ENCODE measurements at regions not wholly inside any gene's neighbourhood (a gene's known extent, or its start where the extent isn't known, plus 50 kb on each side); places are given as distances from the start of the nearest gene placed in this dataset.

- Histone ChIP-seq H3K27ac (ENCODE audit: low read depth in 1 of 2, low read length in 1 of 2) (no peak overlapping the region), H3K4me3 (no peak overlapping the region), H3K36me3 (ENCODE audit: control insufficient read depth in 4 of 4, insufficient read depth in 4 of 4, low read length in 4 of 4) (no peaks in the 10 kb centered on the region), H3K4me1 (ENCODE audit: control insufficient read depth in 5 of 5, insufficient read depth in 5 of 5, low read length in 5 of 5) (peaks cover 0 to 12% (median 0%) of the 10 kb centered on the region in 5 donors), H3K27me3 (ENCODE audit: control insufficient read depth in 3 of 3, insufficient read depth in 3 of 3, low read length in 2 of 3) (peaks cover 0 to 3% (median 0%) of the 10 kb centered on the region in 3 donors), H3K9ac (ENCODE audit: insufficient read depth in 1 of 2, low read length in 2 of 2) (no peak overlapping the region), H3K9me3 (ENCODE audit: control insufficient read depth in 4 of 4, insufficient read depth in 3 of 4, low read length in 3 of 4) (no peaks in the 10 kb centered on the region)
- 57 to 58% methylated on average over 8 of the region's 8 CpGs for WGBS, 2 donors
- TF ChIP-seq CTCF (IDR thresholded peaks at IDR 0.05; ENCODE audit: control extremely low read depth, extremely low read depth), result no peak
- DNase-seq (peak in 2 of 3 donors; percentile 57 to 70), ATAC-seq (ENCODE audit: insufficient read depth, low FRiP score) (no peak)
Measured at GRCh38 chr11:131217313-131218310, 152.8 kb upstream of the NTM start.

- no peak overlapping the region for H3K27ac ChIP-seq (ENCODE audit: low read depth in 1 of 2, low read length in 1 of 2)
- H3K4me1 ChIP-seq (ENCODE audit: control insufficient read depth in 5 of 5, insufficient read depth in 5 of 5, low read length in 5 of 5), result peaks cover 0 to 12% (median 0%) of the 10 kb centered on the region in 5 donors
- DNase-seq (no peak), ATAC-seq (ENCODE audit: insufficient read depth, low FRiP score) (no peak)
- no peak overlapping the region for H3K4me3 ChIP-seq
- H3K9ac ChIP-seq (ENCODE audit: insufficient read depth in 1 of 2, low read length in 2 of 2), result no peak overlapping the region
- no peaks in the 10 kb centered on the region for H3K36me3 ChIP-seq (ENCODE audit: control insufficient read depth in 4 of 4, insufficient read depth in 4 of 4, low read length in 4 of 4)
- TF ChIP-seq CTCF (IDR thresholded peaks at IDR 0.05; ENCODE audit: control extremely low read depth, extremely low read depth), result no peak
- no peaks in the 10 kb centered on the region for H3K9me3 ChIP-seq (ENCODE audit: control insufficient read depth in 4 of 4, insufficient read depth in 3 of 4, low read length in 3 of 4)
- WGBS, 2 donors, result 81 to 93% methylated on average over 1 of the region's 1 CpG
- peaks cover 0 to 3% (median 0%) of the 10 kb centered on the region in 3 donors for H3K27me3 ChIP-seq (ENCODE audit: control insufficient read depth in 3 of 3, insufficient read depth in 3 of 3, low read length in 2 of 3)
Measured at GRCh38 chr11:131218542-131218941, 151.9 kb upstream of the NTM start.

GRCh38 chr11:131219646-131220045, 150.8 kb upstream of the NTM start:
- H3K27ac ChIP-seq (ENCODE audit: low read depth in 1 of 2, low read length in 1 of 2), result no peak overlapping the region
- H3K27me3 ChIP-seq (ENCODE audit: control insufficient read depth in 3 of 3, insufficient read depth in 3 of 3, low read length in 2 of 3), result peaks cover 0 to 3% (median 0%) of the 10 kb centered on the region in 3 donors
- no peak for TF ChIP-seq CTCF (IDR thresholded peaks at IDR 0.05; ENCODE audit: control extremely low read depth, extremely low read depth)
- H3K9ac ChIP-seq (ENCODE audit: insufficient read depth in 1 of 2, low read length in 2 of 2), result no peak overlapping the region
- no peak overlapping the region for H3K4me3 ChIP-seq
- no peaks in the 10 kb centered on the region for H3K36me3 ChIP-seq (ENCODE audit: control insufficient read depth in 4 of 4, insufficient read depth in 4 of 4, low read length in 4 of 4)
- peaks cover 0 to 3% (median 0%) of the 10 kb centered on the region in 4 donors for H3K9me3 ChIP-seq (ENCODE audit: control insufficient read depth in 4 of 4, insufficient read depth in 3 of 4, low read length in 3 of 4)
- DNase-seq (no peak), ATAC-seq (ENCODE audit: insufficient read depth, low FRiP score) (no peak)
- peaks cover 0 to 12% (median 0%) of the 10 kb centered on the region in 5 donors for H3K4me1 ChIP-seq (ENCODE audit: control insufficient read depth in 5 of 5, insufficient read depth in 5 of 5, low read length in 5 of 5)
